Skeletal muscle satellite cell (primary cell): ENCODE measurements at regions not wholly inside any gene's neighbourhood (a gene's known extent, or its start where the extent isn't known, plus 50 kb on each side); places are given as distances from the start of the nearest gene placed in this dataset.

ENCODE experiments used
- H3K27me3 ChIP-seq: 2 replicates; pipeline ENCODE4 v1.7.0; 2013; ENCODE audit warnings: low read length; ENCODE audit not compliant: control insufficient read depth, insufficient read depth
- H3K36me3 ChIP-seq: 2 replicates; pipeline ENCODE4 v1.7.0; 2013; ENCODE audit warnings: mild to moderate bottlenecking, control low read depth, low read length; ENCODE audit not compliant: insufficient read depth
- H3K4me1 ChIP-seq: 2 replicates; pipeline ENCODE4 v1.7.0; 2013; ENCODE audit warnings: low read length; ENCODE audit not compliant: control insufficient read depth, insufficient read depth
- H3K4me2 ChIP-seq: 2 replicates; pipeline ENCODE4 v1.7.0; 2013; ENCODE audit warnings: mild to moderate bottlenecking, low read length
- H3K4me3 ChIP-seq: 2 replicates; pipeline ENCODE4 v1.7.0; 2013; ENCODE audit warnings: low read length
- H3K9ac ChIP-seq: 2 replicates; pipeline ENCODE4 v1.7.0; 2013; ENCODE audit warnings: mild to moderate bottlenecking, low read depth, low read length, moderate library complexity
- H3K9me3 ChIP-seq: replicated peaks from 2 replicates; pipeline ENCODE4 v1.7.0; 2013; ENCODE audit warnings: mild to moderate bottlenecking, control low read depth, low read length

DNA sequence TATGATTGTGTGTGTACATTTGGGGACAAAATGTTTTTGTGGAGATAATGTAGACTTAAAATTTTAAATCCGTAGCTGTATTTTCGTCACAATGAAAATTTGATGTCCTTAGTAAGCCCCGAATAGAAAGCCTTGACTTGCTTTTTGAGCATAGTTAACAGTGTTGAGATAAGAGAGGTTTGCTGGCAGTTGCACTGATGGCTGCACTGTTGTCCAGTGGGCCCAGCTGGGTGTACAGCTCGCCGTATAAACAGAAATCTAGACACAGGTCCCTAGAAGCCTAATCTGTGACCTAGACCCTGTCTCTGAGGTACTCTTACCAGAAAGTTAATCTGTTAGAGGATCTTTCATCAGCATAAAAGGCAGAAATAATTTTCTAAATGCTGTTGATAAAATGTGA lies 271.3 kb upstream of the DMRT1 start:
- Histone ChIP-seq H3K4me1 (no peaks in the 10 kb centered on the region), H3K4me3 (no peak overlapping the region), H3K9ac (no peak overlapping the region), H3K27me3 (no peaks in the 10 kb centered on the region), H3K36me3 (no peaks in the 10 kb centered on the region), H3K4me2 (no peak overlapping the region), H3K9me3 (no peaks in the 10 kb centered on the region)

DNA sequence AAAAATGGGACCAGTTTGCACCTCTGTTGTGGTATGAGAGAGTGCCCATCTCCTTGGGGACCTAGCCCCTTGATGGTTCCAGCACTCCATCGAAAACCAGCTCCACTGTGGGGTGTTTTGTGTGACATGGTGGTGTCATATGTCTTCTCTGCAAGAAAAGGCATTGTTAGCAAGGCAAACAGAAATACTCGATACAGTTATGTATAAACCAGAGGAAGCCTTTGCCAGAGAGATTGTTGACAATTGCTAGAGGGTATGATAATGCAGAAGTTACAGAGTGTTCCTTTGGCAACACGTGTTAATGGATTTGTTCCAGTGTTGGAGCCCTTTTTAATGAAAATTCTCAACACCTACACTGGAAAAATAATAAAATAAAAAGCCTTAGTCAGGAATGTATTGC lies 270.4 kb upstream of the DMRT1 start:
- H3K36me3 ChIP-seq, result no peaks in the 10 kb centered on the region
- H3K4me1 ChIP-seq, result no peaks in the 10 kb centered on the region
- no peak overlapping the region for H3K9ac ChIP-seq
- no peak overlapping the region for H3K4me3 ChIP-seq
- H3K4me2 ChIP-seq, result no peak overlapping the region
- H3K27me3 ChIP-seq, result no peaks in the 10 kb centered on the region
- no peaks in the 10 kb centered on the region for H3K9me3 ChIP-seq

DNA sequence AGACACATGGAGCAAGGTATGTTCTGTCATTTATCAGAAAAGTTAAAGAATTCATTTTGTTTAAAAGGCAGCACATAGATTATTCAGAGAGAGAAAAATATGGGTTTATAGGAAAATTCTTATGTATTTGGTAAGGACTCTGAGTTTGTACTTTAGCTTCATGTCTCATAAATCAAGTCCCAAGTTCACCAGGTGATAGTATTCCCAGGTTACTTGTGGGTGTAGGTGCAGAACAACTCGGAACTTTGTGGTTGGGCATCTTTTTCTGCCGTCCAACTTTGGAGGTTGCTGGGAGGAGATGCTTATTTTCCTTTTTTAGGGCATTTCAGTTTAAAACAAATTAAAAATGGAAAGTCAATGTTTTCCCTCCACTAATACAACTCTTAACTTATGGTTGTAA lies 269.8 kb upstream of the DMRT1 start:
- H3K9ac ChIP-seq, result no peak overlapping the region
- no peaks in the 10 kb centered on the region for H3K27me3 ChIP-seq
- H3K4me3 ChIP-seq, result no peak overlapping the region
- H3K4me1 ChIP-seq, result no peaks in the 10 kb centered on the region
- no peaks in the 10 kb centered on the region for H3K36me3 ChIP-seq
- no peak overlapping the region for H3K4me2 ChIP-seq
- H3K9me3 ChIP-seq, result no peaks in the 10 kb centered on the region

DNA sequence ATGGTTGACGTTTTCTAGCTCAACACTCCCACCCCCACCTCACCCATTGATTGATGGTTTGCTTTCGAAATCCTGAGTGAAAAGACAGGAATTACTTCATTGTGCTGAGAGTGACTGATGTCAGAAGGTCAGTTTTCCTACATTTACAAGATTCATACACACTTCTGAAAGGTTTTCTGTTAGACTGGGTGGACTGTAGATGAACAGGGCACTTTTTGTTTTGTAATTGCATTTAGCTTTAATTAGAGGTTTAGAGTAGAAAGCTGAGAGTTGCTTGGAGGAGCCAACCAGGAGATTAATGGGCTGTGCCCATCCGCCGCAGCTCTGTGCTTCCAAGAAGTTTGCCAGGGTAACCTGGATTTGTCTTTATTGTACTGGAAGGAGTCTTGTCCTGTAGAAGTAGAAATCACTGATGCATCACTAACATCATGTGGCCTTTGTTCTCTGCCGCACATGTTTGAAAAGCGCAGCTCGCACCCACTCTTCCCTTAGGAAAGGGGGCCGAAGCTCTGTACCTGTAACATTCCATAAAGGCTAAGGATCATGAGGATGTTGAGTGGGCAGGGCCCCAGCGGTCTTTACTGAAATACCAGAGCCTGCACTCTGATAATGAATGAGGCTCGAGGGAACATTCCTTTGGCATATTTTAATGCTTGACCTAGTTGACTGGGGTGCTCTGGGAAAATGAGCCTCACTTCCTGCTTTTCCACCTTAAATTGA lies 267.6 kb upstream of the DMRT1 start:
- no peak overlapping the region for H3K4me3 ChIP-seq
- no peaks in the 10 kb centered on the region for H3K36me3 ChIP-seq
- H3K9me3 ChIP-seq, result no peaks in the 10 kb centered on the region
- H3K27me3 ChIP-seq, result no peaks in the 10 kb centered on the region
- no peak overlapping the region for H3K4me2 ChIP-seq
- no peak overlapping the region for H3K9ac ChIP-seq
- no peaks in the 10 kb centered on the region for H3K4me1 ChIP-seq

DNA sequence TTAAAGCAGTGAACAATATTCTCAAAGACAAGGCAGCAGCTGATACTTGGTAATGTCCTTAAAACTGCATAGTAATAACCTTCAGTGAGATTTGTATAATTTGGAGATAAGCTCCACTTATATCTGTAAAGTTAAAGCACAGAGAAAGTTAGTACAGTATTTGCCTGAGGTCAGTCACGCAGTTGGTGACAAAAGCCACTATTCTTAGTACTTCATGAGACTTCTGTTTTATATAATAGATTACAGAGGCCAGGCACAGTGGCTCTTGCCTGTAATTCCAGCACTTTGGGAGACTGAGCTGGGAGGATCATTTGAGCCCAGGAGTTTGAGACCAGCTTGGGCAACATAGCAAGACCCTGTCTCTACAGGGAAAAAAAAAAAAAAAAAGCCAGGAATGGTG lies 266.4 kb upstream of the DMRT1 start:
- Histone ChIP-seq H3K4me3 (no peak overlapping the region), H3K36me3 (no peaks in the 10 kb centered on the region), H3K4me2 (no peak overlapping the region), H3K27me3 (no peaks in the 10 kb centered on the region), H3K9ac (no peak overlapping the region), H3K9me3 (no peaks in the 10 kb centered on the region), H3K4me1 (no peaks in the 10 kb centered on the region)

DNA sequence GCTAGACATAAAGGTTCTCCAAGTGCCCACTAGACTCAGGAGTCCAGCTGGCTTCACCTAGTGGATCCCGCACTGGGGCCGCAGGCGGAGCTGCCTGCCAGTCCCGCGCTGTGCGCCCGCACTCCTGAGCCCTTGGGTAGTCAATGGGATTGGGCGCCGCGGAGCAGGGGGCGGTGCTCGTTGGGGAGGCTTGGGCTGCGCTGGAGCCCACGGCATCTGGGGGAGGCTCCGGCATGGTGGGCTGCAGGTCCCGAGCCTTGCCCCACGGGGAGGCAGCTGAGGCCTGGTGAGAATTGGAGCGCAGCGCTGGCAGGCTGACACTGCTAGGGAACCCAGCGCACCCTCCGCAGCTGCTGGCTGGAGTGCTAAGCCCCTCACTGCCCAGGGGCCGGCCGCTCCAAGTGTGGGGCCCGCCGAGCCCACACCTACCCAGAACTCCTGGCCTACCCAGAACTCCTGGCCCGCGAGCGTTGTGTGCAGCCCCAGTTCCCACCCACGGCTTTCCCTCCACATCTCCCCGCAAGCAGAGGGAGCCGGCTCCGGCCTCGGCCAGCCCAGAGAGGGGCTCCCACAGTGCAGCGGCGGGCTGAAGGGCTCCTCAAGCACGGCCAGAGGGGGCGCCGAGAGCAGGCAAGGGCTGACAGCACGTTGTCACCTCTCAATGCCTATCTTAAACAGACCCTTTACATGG lies 260.7 kb upstream of the DMRT1 start:
- Histone ChIP-seq H3K9ac (no peak overlapping the region), H3K4me3 (no peak overlapping the region), H3K4me2 (no peak overlapping the region), H3K9me3 (no peaks in the 10 kb centered on the region), H3K36me3 (no peaks in the 10 kb centered on the region), H3K4me1 (no peaks in the 10 kb centered on the region), H3K27me3 (no peaks in the 10 kb centered on the region)

DNA sequence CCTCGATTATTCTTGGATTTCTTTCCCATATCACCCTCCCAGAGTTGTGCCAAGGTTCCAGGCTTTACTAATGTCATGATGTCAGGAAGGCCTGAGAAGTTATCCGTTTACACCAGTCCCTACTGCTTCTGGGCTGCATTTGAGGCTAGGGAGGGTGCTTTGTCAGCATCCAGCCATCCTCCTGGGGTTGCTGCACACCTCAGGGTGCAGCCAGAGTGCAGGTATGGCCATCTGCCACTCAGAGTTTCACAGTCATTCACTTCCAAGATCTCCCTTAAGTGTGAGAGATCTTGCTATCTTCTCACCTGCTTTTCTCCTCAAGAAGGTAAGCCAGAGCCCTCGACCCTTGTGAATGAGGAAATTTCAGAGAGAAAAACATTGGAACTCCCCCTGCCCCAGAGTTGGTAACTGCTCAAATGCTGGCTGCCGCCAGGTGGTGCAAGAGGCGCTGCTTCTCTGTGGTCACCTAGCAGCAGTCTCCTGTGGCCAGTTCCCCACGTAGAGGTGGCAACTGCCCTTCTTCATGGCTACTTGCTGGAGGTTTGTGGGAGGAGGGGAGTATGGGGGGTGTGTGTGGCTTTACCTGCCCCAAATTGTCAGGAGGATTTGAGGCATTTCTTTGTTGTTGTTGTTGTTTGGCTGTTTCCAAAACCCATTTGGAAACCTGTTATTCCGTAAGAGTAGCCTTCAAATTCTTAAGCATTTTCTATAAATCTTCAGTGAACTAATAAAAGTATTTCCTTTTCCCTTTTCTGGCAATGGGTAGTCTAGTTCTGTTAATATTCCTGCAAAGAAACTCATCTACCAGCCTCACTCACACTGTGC lies 259.6 kb upstream of the DMRT1 start:
- no peaks in the 10 kb centered on the region for H3K4me1 ChIP-seq
- no peak overlapping the region for H3K4me3 ChIP-seq
- no peaks in the 10 kb centered on the region for H3K36me3 ChIP-seq
- H3K4me2 ChIP-seq, result no peak overlapping the region
- H3K27me3 ChIP-seq, result no peaks in the 10 kb centered on the region
- no peak overlapping the region for H3K9ac ChIP-seq
- no peaks in the 10 kb centered on the region for H3K9me3 ChIP-seq

DNA sequence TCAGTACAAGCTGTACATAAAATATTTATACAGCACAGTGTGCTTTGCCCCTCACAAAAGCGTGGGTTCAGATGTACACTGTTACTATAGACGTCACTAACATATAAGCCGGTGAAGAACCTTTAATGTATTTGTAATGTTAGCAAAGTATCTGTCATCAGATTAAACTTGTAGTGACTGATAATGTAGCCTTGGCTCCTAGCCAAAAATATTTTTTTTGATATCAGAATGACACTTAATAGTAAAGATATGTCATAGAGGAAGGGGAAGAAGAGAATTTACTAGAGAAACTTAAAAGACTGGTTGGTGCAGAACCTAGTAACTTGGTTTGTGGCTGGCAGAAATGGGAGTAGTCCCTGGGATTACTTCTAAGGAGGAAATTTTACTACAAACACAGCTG lies 258.7 kb upstream of the DMRT1 start:
- Histone ChIP-seq H3K9me3 (no peaks in the 10 kb centered on the region), H3K4me3 (no peak overlapping the region), H3K27me3 (no peaks in the 10 kb centered on the region), H3K4me2 (no peak overlapping the region), H3K9ac (no peak overlapping the region), H3K4me1 (no peaks in the 10 kb centered on the region), H3K36me3 (no peaks in the 10 kb centered on the region)

DNA sequence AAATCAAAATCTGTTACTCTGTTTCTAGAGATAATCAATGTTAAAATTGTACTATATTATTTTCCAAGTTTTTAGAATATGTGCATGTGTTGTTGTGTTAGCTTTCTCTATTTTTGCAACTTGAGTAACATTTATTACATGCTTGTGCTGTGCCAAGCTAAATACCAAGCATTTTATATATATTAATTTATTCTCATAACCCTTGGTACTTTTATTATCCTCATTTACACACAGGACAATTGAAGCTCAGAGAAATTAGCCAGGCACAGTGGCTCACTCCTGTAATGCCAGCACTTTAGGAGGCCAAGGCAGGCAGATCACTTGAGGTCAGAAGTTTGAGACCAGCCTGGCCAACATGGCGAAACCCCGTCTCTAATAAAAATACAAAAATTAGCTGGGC lies 254.0 kb upstream of the DMRT1 start:
- Histone ChIP-seq H3K4me1 (no peaks in the 10 kb centered on the region), H3K36me3 (no peaks in the 10 kb centered on the region), H3K9me3 (no peaks in the 10 kb centered on the region), H3K4me2 (no peak overlapping the region), H3K4me3 (no peak overlapping the region), H3K27me3 (no peaks in the 10 kb centered on the region), H3K9ac (no peak overlapping the region)

DNA sequence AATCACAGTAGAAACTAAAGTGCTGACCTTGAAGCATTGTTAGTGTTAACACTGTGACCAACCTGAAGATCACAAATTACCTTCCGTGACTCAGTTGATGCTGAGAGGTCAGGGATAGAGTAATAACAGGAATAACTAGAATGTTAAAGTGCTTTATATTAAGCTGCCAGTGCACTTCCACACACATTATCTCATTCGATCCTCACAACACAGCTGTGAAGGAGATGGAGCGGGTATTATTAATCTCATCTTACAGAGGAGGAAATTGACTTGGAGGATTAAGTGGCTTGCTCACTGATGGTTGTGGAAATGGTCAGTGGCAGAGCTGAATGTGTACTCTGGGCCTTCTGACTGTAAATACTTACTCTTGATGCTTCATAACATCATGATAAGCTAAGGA lies 252.5 kb upstream of the DMRT1 start:
- no peaks in the 10 kb centered on the region for H3K36me3 ChIP-seq
- H3K4me3 ChIP-seq, result no peak overlapping the region
- H3K9me3 ChIP-seq, result no peaks in the 10 kb centered on the region
- H3K27me3 ChIP-seq, result peaks cover 7% of the 10 kb centered on the region
- no peak overlapping the region for H3K4me2 ChIP-seq
- H3K4me1 ChIP-seq, result no peaks in the 10 kb centered on the region
- H3K9ac ChIP-seq, result no peak overlapping the region

DNA sequence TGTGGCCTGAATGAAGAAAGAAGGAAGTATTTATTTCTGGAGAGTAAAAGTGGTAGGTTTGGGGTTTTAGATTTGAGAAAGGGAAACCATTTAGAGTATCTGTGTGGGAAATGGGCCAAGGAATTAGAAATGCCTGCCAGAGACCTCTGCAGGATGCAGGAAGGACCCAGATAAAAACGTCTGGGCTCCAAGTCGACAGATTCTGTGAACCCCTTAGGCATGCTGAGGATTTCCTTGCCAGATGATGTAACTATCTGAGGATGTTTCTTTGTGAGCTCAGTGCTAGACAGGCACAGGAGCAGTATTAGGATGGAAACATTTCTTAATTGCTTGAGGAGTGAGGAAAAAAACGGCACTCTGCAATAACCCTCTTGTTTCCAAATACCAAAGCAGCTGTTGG lies 251.8 kb upstream of the DMRT1 start:
- Histone ChIP-seq H3K4me3 (no peak overlapping the region), H3K27me3 (peaks cover 12% of the 10 kb centered on the region), H3K4me2 (no peak overlapping the region), H3K4me1 (no peaks in the 10 kb centered on the region), H3K9ac (no peak overlapping the region), H3K9me3 (no peaks in the 10 kb centered on the region), H3K36me3 (no peaks in the 10 kb centered on the region)
